Mesenchymal stem cell (in vitro differentiated cells and primary cell): ENCODE measurements at regions not wholly inside any gene's neighbourhood (a gene's known extent, or its start where the extent isn't known, plus 50 kb on each side); places are given as distances from the start of the nearest gene placed in this dataset.

ENCODE experiments used
- DNase-seq: peaks from one replicate; pipeline ENCODE4 v3.0.0-alpha.2; 2013
- H2AFZ ChIP-seq: one replicate; pipeline ENCODE4 v1.6.1; 2013; ENCODE audit warnings: low read depth, mild to moderate bottlenecking, control low read depth, inconsistent platforms, low read length, moderate library complexity
- H2AK5ac ChIP-seq: 2 replicates; pipeline ENCODE4 v1.6.1; 2013; ENCODE audit warnings: low read length, moderate library complexity, mild to moderate bottlenecking, inconsistent platforms; ENCODE audit not compliant: severe bottlenecking
- H2BK120ac ChIP-seq: one replicate; pipeline ENCODE4 v1.6.1; 2013; ENCODE audit warnings: low read depth, mild to moderate bottlenecking, inconsistent platforms, low read length, moderate library complexity
- H2BK12ac ChIP-seq, 2 experiments: one replicate each; pipeline ENCODE4 v1.6.1; 2013; ENCODE audit warnings: inconsistent platforms in 2 of 2, low read length in 2 of 2, mild to moderate bottlenecking in 2 of 2, moderate library complexity in 2 of 2, control low read depth in 1 of 2
- H2BK15ac ChIP-seq: one replicate; pipeline ENCODE4 v1.6.1; 2013; ENCODE audit warnings: mild to moderate bottlenecking, low read depth, inconsistent platforms; ENCODE audit not compliant: poor library complexity, severe bottlenecking
- H2BK5ac ChIP-seq: 2 replicates; pipeline ENCODE4 v1.6.1; 2013; ENCODE audit warnings: low read depth, mild to moderate bottlenecking, low read length, control low read depth, inconsistent platforms; ENCODE audit not compliant: poor library complexity, severe bottlenecking
- H3K14ac ChIP-seq, 2 experiments: one replicate each; pipeline ENCODE4 v1.6.1; 2013; ENCODE audit warnings: inconsistent platforms in 2 of 2, low read length in 2 of 2, control low read depth in 1 of 2, mild to moderate bottlenecking in 1 of 2, moderate library complexity in 1 of 2
- H3K18ac ChIP-seq, 2 experiments: one replicate each; pipeline ENCODE4 v1.6.1; 2013; ENCODE audit warnings: inconsistent platforms in 2 of 2, low read length in 2 of 2, control low read depth in 1 of 2, low read depth in 1 of 2, mild to moderate bottlenecking in 1 of 2
- H3K23ac ChIP-seq, 2 experiments: one replicate each; pipeline ENCODE4 v1.6.1; 2013; ENCODE audit warnings: inconsistent platforms in 2 of 2, low read length in 2 of 2, mild to moderate bottlenecking in 2 of 2, moderate library complexity in 2 of 2, control low read depth in 1 of 2
- H3K27ac ChIP-seq: 2 replicates; pipeline ENCODE4 v1.5.1; 2013; ENCODE audit warnings: mild to moderate bottlenecking, moderate library complexity, low read length, control low read depth, inconsistent platforms; ENCODE audit not compliant: poor library complexity, severe bottlenecking
- H3K27me3 ChIP-seq, 2 experiments: 2 replicates each; pipeline versions ENCODE4 v1.6.1 to v1.7.0; 2013; ENCODE audit warnings: low read length in 2 of 2, mild to moderate bottlenecking in 2 of 2, moderate library complexity in 2 of 2, control low read depth in 1 of 2, inconsistent platforms in 1 of 2; ENCODE audit not compliant: control insufficient read depth in 1 of 2, insufficient read depth in 1 of 2
- H3K36me3 ChIP-seq, 2 experiments: 2 replicates each; pipeline versions ENCODE4 v1.6.1 to v1.7.0; 2013; ENCODE audit warnings: low read length in 2 of 2, control low read depth in 1 of 2, inconsistent platforms in 1 of 2, low read depth in 1 of 2, mild to moderate bottlenecking in 1 of 2; ENCODE audit not compliant: insufficient read depth in 2 of 2, control insufficient read depth in 1 of 2
- H3K4ac ChIP-seq, 2 experiments: one replicate each; pipeline ENCODE4 v1.6.1; 2013; ENCODE audit warnings: inconsistent platforms in 2 of 2, low read length in 2 of 2, mild to moderate bottlenecking in 2 of 2, moderate library complexity in 2 of 2, control low read depth in 1 of 2, low read depth in 1 of 2
- H3K4me1 ChIP-seq: 2 replicates; pipeline ENCODE4 v1.6.1; 2013; ENCODE audit warnings: low read depth, low read length, control low read depth; ENCODE audit not compliant: control insufficient read depth, insufficient read depth
- H3K4me2 ChIP-seq: 2 replicates; pipeline ENCODE4 v1.6.1; 2013; ENCODE audit warnings: low read length, mild to moderate bottlenecking, inconsistent platforms; ENCODE audit not compliant: poor library complexity, severe bottlenecking
- H3K4me3 ChIP-seq, 2 experiments: 2 replicates each; pipeline versions ENCODE4 v1.5.1 to v1.7.0; 2013; ENCODE audit warnings: low read length in 2 of 2, mild to moderate bottlenecking in 2 of 2, control low read depth in 1 of 2, low read depth in 1 of 2; ENCODE audit not compliant: insufficient read depth in 1 of 2
- H3K79me1 ChIP-seq: replicated peaks from 2 replicates; pipeline ENCODE4 v1.6.1; 2013; ENCODE audit warnings: mild to moderate bottlenecking, control low read depth, low read length, inconsistent platforms; ENCODE audit not compliant: poor library complexity, severe bottlenecking
- H3K9ac ChIP-seq: 2 replicates; pipeline ENCODE4 v1.7.0; 2013; ENCODE audit warnings: mild to moderate bottlenecking, low read length, moderate library complexity
- H3K9me3 ChIP-seq: 2 replicates; pipeline ENCODE4 v1.7.0; 2013; ENCODE audit warnings: mild to moderate bottlenecking, low read length; ENCODE audit not compliant: control insufficient read depth
- H4K8ac ChIP-seq: one replicate; pipeline ENCODE4 v1.6.1; 2013; ENCODE audit warnings: inconsistent platforms, mild to moderate bottlenecking, low read length, moderate library complexity
- H4K91ac ChIP-seq: one replicate; pipeline ENCODE4 v1.6.1; 2013; ENCODE audit warnings: mild to moderate bottlenecking, low read length, inconsistent platforms
- WGBS: methylation state at CpG from one replicate; pipeline ENCODE4 v1.1.7; 2013; ENCODE audit warnings: mixed read lengths; 5-methylcytosine and 5-hydroxymethylcytosine counted together

- Histone ChIP-seq H4K8ac (no peak overlapping the region), H2BK120ac (no peak overlapping the region), H3K14ac (no peak overlapping the region), H3K23ac (no peak overlapping the region), H3K18ac (no peak overlapping the region), H3K4me2 (no peak overlapping the region), H3K79me1 (no peaks in the 10 kb centered on the region), H3K4ac (no peak overlapping the region), H2BK15ac (no peak overlapping the region), H2BK5ac (no peak overlapping the region), H3K9ac (no peak overlapping the region), H4K91ac (no peak overlapping the region), H3K4me3 (no peak overlapping the region), H2BK12ac (no peak overlapping the region), H3K27ac (no peak overlapping the region), H3K4me1 (no peaks in the 10 kb centered on the region), H3K27me3 (peaks cover 0 to 3% of the 10 kb centered on the region in 2 experiments), H2AK5ac (no peak overlapping the region), H2AFZ (no peak overlapping the region), H3K9me3 (no peaks in the 10 kb centered on the region), H3K36me3 (no peaks in the 10 kb centered on the region)
- 94% methylated on average over 1 of the region's 1 CpG for WGBS
- no peak for DNase-seq
Measured at GRCh38 chr13:34637138-34637537, 304.9 kb upstream of the NBEA start.

DNA sequence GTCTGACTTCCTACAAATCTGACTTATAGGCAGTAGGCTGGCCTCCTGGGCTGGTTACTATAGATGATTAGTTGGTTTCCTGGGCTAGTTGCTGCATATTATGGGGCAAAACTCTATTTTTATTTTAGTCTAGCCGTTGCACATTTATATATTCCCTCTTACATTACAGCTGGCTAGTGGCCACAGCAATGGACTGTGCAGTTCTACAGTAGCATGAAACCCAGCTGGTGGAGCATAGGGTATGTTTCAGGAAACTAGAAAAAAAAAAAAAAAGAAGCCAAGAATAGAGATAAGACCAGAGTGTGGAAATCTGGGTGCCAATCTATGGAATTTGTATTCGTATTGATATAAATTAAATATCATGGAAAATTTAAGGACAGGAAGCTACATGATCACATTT lies 304.4 kb upstream of the NBEA start:
- Histone ChIP-seq H2BK5ac (no peak overlapping the region), H3K79me1 (no peaks in the 10 kb centered on the region), H3K14ac (no peak overlapping the region), H4K91ac (no peak overlapping the region), H3K18ac (no peak overlapping the region), H3K9ac (no peak overlapping the region), H3K9me3 (no peaks in the 10 kb centered on the region), H2BK15ac (no peak overlapping the region), H3K4me3 (no peak overlapping the region), H3K27me3 (peaks cover 0 to 3% of the 10 kb centered on the region in 2 experiments), H3K4me1 (no peaks in the 10 kb centered on the region), H4K8ac (no peak overlapping the region), H2AFZ (no peak overlapping the region), H3K36me3 (no peaks in the 10 kb centered on the region), H2BK12ac (no peak overlapping the region), H2AK5ac (no peak overlapping the region), H3K27ac (no peak overlapping the region), H2BK120ac (no peak overlapping the region), H3K4me2 (no peak overlapping the region), H3K4ac (no peak overlapping the region), H3K23ac (no peak overlapping the region)
- WGBS = no CpG with 5 or more reads among the region's 2 CpGs
- DNase-seq = no peak

DNA sequence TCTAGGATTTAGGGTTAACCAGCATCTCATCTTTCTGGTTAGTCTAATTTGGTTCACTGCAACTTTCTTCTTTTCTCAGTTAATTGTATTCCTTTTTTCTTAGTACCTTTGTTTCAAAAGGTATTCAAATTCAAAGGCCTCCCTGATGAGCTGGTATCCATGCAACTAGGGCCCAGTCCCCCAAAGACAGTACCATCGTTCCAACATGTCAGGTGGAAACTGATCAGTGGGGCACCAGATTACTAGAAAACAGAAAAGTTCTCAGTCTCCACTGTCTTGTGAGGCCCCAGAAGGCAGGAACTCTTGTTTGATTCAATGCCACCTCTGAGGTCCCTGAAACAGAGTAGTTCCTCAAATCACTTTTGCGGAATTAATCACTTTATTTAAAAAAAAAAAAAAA lies 303.2 kb upstream of the NBEA start:
- H3K14ac ChIP-seq = no peak overlapping the region
- H3K4ac ChIP-seq = no peak overlapping the region
- no peak overlapping the region for H2AFZ ChIP-seq
- H4K91ac ChIP-seq = no peak overlapping the region
- no peaks in the 10 kb centered on the region for H3K79me1 ChIP-seq
- WGBS = 94% methylated on average over 2 of the region's 2 CpGs
- no peak overlapping the region for H2BK120ac ChIP-seq
- H2BK5ac ChIP-seq = no peak overlapping the region
- H3K4me3 ChIP-seq = no peak overlapping the region
- H3K18ac ChIP-seq = no peak overlapping the region
- no peak overlapping the region for H3K9ac ChIP-seq
- H2AK5ac ChIP-seq = no peak overlapping the region
- no peak for DNase-seq
- no peaks in the 10 kb centered on the region for H3K9me3 ChIP-seq
- peaks cover 0 to 3% of the 10 kb centered on the region in 2 experiments for H3K27me3 ChIP-seq
- no peaks in the 10 kb centered on the region for H3K4me1 ChIP-seq
- H3K27ac ChIP-seq = no peak overlapping the region
- H2BK15ac ChIP-seq = no peak overlapping the region
- H3K36me3 ChIP-seq = no peaks in the 10 kb centered on the region
- H2BK12ac ChIP-seq = no peak overlapping the region
- H3K23ac ChIP-seq = no peak overlapping the region
- no peak overlapping the region for H3K4me2 ChIP-seq
- H4K8ac ChIP-seq = no peak overlapping the region

GRCh38 chr13:34640179-34640992 lies 301.7 kb upstream of the NBEA start:
- no peak overlapping the region for H4K8ac ChIP-seq
- H3K4me2 ChIP-seq = no peak overlapping the region
- H3K4ac ChIP-seq = no peak overlapping the region
- no peak for DNase-seq
- no peak overlapping the region for H2BK15ac ChIP-seq
- H2BK12ac ChIP-seq = no peak overlapping the region
- H2AFZ ChIP-seq = no peak overlapping the region
- peaks cover 0 to 2% of the 10 kb centered on the region in 2 experiments for H3K27me3 ChIP-seq
- no peak overlapping the region for H3K14ac ChIP-seq
- no peaks in the 10 kb centered on the region for H3K79me1 ChIP-seq
- H3K9ac ChIP-seq = no peak overlapping the region
- H3K4me1 ChIP-seq = no peaks in the 10 kb centered on the region
- no peak overlapping the region for H2BK120ac ChIP-seq
- no peak overlapping the region for H4K91ac ChIP-seq
- no peak overlapping the region for H3K27ac ChIP-seq
- no peak overlapping the region for H2BK5ac ChIP-seq
- 78% methylated on average over 9 of the region's 9 CpGs for WGBS
- H3K18ac ChIP-seq = no peak overlapping the region
- no peaks in the 10 kb centered on the region for H3K9me3 ChIP-seq
- no peak overlapping the region for H3K4me3 ChIP-seq
- H3K23ac ChIP-seq = no peak overlapping the region
- no peaks in the 10 kb centered on the region for H3K36me3 ChIP-seq
- H2AK5ac ChIP-seq = no peak overlapping the region
